SHP77 treated with DMSO at 0.1 percent for 48 hours (cell line): ENCODE measurements at regions not wholly inside any gene's neighbourhood (a gene's known extent, or its start where the extent isn't known, plus 50 kb on each side); places are given as distances from the start of the nearest gene placed in this dataset.

Experiments
- DNase-seq: peaks from one replicate; lab custom pipeline; 2025; lab: John Stamatoyannopoulos, UW

DNA sequence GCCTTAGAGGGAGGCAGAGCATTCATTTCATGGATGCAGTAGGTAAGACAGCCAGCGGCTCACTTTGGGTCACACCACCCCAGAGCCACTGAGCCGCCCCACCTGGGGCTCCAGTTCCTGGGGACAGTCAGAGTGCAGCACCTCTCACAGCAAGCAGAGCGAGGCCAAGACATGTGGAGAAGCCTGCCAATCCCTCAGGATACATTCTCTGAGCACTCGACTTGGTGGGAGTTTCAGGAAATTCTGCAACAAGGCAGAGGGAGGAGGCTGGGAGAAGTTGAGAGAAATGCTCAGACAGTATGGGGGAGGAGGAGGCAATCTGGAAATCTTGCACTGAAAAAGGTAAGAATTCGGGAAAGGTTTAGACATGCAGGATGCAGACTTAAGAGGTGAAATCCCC is 60.8 kb upstream of the WLS start:
- no peak for DNase-seq

DNA sequence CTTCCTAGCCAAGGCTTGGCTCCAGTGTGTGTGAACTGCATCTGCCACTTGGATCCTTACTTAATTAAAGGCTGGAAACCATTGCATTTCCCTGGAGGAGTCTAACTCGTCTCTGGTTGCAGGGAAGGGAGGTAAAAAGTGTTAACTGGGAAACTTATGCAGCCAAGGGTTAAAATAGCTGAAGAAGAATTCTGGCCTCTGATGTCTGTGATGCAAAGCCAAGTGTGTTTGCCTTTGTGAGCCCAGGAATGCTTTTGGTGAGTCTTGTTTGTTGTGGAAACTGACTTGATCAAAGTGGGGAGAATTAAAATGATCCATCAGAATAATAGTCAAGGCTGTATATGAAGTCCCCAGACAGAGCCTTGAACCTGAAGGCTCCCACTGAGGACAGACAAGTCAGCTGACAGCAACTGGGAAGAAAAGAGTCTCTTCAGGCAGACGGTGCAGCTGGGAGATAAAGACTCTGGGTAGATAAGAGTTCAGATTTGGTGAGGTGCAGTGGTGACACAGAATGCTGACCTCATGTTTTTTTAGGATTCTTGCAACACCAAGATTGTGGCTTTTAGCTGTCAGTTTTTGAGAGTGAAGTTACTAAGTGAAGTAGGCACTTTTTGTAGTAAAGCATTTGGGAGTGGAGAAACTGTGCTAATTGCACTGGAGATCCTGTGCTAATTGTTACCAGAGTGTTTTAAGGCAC is 59.5 kb upstream of the WLS start:
- no peak for DNase-seq

DNA sequence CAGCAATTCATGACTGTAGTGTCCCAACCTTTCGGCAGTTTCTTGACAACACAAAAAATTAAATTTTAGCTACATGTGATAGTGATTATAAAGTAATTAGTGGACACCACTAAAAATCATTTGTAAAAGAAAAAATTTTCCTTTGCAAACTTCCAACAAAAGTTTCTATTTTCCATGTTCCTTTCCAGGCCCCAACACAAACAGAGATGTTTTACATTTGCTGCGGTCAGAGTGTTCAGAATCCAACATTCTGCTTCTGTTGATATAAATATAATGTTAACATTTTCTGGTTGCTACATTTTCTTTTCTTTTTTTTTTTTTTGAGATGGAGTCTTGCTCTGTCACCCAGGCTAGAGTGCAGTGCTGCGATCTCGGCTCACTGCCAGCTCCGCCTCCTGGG is 54.9 kb upstream of the WLS start:
- DNase-seq: no peak

DNA sequence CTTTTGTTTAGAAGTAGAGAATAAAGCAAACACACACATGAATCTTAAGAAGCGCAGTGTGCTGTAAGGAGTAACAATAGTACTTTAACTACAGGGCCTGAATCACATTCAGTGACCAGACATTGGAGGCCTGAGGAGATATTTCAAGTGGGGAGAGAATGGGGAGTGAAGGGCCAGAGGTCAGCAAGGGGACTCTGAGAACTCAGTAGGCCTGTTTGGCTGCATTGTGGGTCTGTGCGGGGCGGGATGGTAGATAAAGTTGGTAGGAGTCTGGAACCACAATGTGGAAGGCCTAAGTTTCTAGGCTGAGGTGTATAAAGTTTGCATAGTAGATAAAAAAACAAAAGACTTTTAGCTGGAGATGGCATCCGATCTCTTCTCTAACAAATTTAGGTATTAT is 52.7 kb upstream of the WLS start:
- no peak for DNase-seq

- DNase-seq: no peak
Observed at GRCh38 chr1:68281946-68282615, 49.8 kb upstream of the WLS start.
